Left lung (tissue), 4 donors: ENCODE measurements at regions not wholly inside any gene's neighbourhood (a gene's known extent, or its start where the extent isn't known, plus 50 kb on each side); places are given as distances from the start of the nearest gene placed in this dataset.
A peak's percentile ranks its signal among the peaks of the same experiment; 100 is the strongest.

ENCODE experiments used
- ATAC-seq: fragments of 200-7000 bp; cut with Tn5 transposase; one replicate; pipeline ENCODE4 v1.9.1; 2020; ENCODE audit warnings: moderate library complexity
- DNase-seq, 4 donors: peaks; one replicate each; pipeline ENCODE4 v3.0.0-alpha.2; 2013 to 2020
- H3K27ac ChIP-seq, 2 donors: fragments of 200-600 bp; sonication (generic) in 1 of 2; one replicate each; pipeline versions ENCODE4 v1.5.0 to v1.8.0; 2020 to 2021
- H3K27me3 ChIP-seq, 2 donors: fragments of 200-600 bp; sonication (generic) in 1 of 2; one replicate each; pipeline versions ENCODE4 v1.5.0 to v1.8.0; 2020 to 2021
- H3K36me3 ChIP-seq, 2 donors: fragments of 200-600 bp; sonication (generic) in 1 of 2; one replicate each; pipeline versions ENCODE4 v1.5.0 to v1.8.0; 2020 to 2021
- H3K4me1 ChIP-seq, 2 donors: fragments of 200-600 bp; one replicate each; pipeline ENCODE4 v1.8.0; 2021
- H3K4me3 ChIP-seq, 2 donors: fragments of 200-600 bp; sonication (generic) in 1 of 2; one replicate each; pipeline versions ENCODE4 v1.5.0 to v1.8.0; 2020 to 2021; ENCODE audit warnings: mild to moderate bottlenecking in 1 of 2
- H3K9me3 ChIP-seq, 2 donors: fragments of 200-600 bp; sonication (generic) in 1 of 2; one replicate each; pipeline versions ENCODE4 v1.5.0 to v1.8.0; 2020 to 2021
- intact Hi-C, 2 donors: fragments of 100-400 bp; cut with DNase I; formaldehyde crosslinking; loops; one replicate each; pipeline versions ENCODE4 v1.11.2 to v1.14.2; 2022
- TF ChIP-seq, protein P1 (sequence below), 2 donors: fragments of 200-600 bp; sonication (generic) in 1 of 2; IDR thresholded peaks; one replicate each; pipeline versions ENCODE4 v1.5.0 to v1.8.0; 2021; ENCODE audit warnings: antibody characterized with exemption in 2 of 2
- donor health status: DM: no; HTN: yes; CAD: no.
- donor health status: DM: no; HTN: no; CAD: no.

DNA sequence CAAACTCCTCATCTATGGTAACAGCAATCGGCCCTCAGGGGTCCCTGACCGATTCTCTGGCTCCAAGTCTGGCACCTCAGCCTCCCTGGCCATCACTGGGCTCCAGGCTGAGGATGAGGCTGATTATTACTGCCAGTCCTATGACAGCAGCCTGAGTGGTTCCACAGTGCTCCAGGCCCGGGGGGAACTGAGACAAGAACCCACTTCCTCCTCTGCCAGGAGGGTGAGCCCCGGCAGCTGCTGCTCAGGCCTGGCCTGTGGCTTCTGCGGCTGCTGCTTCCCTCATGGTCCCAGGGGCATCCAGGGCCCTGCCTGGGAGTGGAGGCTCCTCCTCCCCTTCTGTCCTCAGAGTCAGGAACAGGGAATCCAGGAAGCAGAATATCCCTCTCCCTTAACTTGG is 98.4 kb downstream of the ZNF280B start:
- ATAC-seq (peak; percentile 49), DNase-seq (peak in 1 of 4 donors; percentile 78)
- intact Hi-C loops, result no loop called here

DNA sequence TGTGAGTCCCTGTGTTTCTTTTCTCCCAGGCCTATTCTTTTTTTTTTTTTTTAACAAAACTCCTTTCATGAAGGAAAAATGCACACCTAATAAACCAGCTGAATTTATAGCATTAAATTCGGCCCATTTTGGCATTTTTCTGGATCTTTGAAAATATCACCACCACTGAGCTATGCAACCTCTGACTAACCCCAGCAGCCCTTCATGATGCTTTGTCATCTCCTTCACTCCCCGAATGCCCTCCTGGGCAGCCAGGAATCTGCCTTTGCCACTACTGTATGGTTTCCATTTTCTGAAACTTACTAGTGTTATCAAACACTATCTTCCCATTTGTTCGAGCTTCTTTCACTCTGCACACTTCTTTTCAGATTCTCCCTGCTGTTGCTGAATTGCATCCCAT is 97.9 kb downstream of the ZNF280B start:
- ATAC-seq, result no peak
- intact Hi-C loops, result no loop called here
- peaks cover 0 to 36% of the 10 kb centered on the region in 2 donors for H3K27me3 ChIP-seq

More for the DNA sequence above, 98.4 kb downstream of the ZNF280B start:
- Histone ChIP-seq H3K4me3 (no peak overlapping the region), H3K36me3 (no peaks in the 10 kb centered on the region), H3K27me3 (peaks cover 0 to 31% of the 10 kb centered on the region in 2 donors), H3K9me3 (no peaks in the 10 kb centered on the region), H3K27ac (no peak overlapping the region), H3K4me1 (no peaks in the 10 kb centered on the region)
- TF ChIP-seq, protein P1, sequence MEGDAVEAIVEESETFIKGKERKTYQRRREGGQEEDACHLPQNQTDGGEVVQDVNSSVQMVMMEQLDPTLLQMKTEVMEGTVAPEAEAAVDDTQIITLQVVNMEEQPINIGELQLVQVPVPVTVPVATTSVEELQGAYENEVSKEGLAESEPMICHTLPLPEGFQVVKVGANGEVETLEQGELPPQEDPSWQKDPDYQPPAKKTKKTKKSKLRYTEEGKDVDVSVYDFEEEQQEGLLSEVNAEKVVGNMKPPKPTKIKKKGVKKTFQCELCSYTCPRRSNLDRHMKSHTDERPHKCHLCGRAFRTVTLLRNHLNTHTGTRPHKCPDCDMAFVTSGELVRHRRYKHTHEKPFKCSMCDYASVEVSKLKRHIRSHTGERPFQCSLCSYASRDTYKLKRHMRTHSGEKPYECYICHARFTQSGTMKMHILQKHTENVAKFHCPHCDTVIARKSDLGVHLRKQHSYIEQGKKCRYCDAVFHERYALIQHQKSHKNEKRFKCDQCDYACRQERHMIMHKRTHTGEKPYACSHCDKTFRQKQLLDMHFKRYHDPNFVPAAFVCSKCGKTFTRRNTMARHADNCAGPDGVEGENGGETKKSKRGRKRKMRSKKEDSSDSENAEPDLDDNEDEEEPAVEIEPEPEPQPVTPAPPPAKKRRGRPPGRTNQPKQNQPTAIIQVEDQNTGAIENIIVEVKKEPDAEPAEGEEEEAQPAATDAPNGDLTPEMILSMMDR (IDR thresholded peaks at IDR 0.05), result no peak

DNA sequence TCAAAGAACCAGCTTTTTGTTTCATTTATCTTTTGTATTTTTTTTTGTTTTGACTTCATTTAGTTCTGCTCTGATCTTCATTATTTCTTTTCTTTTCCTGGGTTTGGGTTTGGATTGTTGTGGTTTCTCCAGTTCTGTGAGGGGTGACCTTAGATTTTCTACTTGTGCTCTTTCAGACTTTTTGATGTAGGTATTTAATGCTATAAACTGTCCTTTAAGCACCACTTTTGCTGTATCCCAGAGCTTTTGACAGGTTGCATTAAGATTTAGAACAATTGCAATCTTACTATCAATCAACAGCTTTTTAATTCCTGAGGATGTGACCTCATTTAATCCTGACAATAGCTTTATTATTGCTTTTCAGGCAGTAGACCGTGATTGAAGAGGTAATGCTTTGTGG is 94.3 kb downstream of the ZNF280B start:
- DNase-seq (no peak), ATAC-seq (no peak)
- no peak overlapping the region for H3K4me3 ChIP-seq
- TF ChIP-seq, protein P1 (IDR thresholded peaks at IDR 0.05), result no peak
- H3K27ac ChIP-seq, result no peak overlapping the region
- intact Hi-C loops, result no loop called here
- peaks cover 0 to 61% of the 10 kb centered on the region in 2 donors for H3K27me3 ChIP-seq
- H3K4me1 ChIP-seq, result no peaks in the 10 kb centered on the region
- H3K36me3 ChIP-seq, result no peaks in the 10 kb centered on the region
- H3K9me3 ChIP-seq, result no peaks in the 10 kb centered on the region

More for the DNA sequence above, 97.9 kb downstream of the ZNF280B start:
- H3K36me3 ChIP-seq, result no peaks in the 10 kb centered on the region
- TF ChIP-seq, protein P1 (IDR thresholded peaks at IDR 0.05), result no peak
- no peaks in the 10 kb centered on the region for H3K9me3 ChIP-seq
- no peak overlapping the region for H3K4me3 ChIP-seq
- no peak for DNase-seq
- no peak overlapping the region for H3K27ac ChIP-seq
- H3K4me1 ChIP-seq, result no peaks in the 10 kb centered on the region

GRCh38 chr22:22417495-22418162 is 90.9 kb downstream of the ZNF280B start:
- TF ChIP-seq, protein P1 (IDR thresholded peaks at IDR 0.05), result no peak
- Histone ChIP-seq H3K27ac (no peak overlapping the region), H3K4me3 (no peak overlapping the region), H3K9me3 (no peaks in the 10 kb centered on the region), H3K27me3 (peaks cover 0 to 73% of the 10 kb centered on the region in 2 donors), H3K36me3 (no peaks in the 10 kb centered on the region), H3K4me1 (no peaks in the 10 kb centered on the region)
- intact Hi-C loops, result no loop called here
- no peak for DNase-seq
- no peak for ATAC-seq

DNA sequence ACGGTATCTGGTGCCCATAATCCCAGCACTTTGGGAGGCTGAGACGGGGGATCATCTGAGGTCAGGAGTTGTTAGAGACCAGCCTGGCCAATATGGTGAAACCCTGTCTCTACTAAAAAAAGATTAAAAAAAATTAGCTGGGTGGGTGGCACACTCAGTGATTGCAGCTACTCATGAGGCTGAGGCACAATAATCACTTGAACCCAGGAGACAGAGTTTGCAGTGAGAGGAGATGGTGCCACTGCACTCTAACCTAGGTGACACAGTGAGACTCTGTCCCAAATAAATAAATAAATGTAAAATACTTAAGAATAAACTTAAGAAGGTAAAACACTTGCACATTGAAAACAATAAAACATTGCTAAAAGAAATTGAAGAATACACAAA is 90.4 kb downstream of the ZNF280B start:
- Histone ChIP-seq H3K27ac (no peak overlapping the region), H3K4me3 (no peak overlapping the region), H3K27me3 (peaks cover 0 to 71% of the 10 kb centered on the region in 2 donors), H3K9me3 (no peaks in the 10 kb centered on the region), H3K4me1 (no peaks in the 10 kb centered on the region), H3K36me3 (no peaks in the 10 kb centered on the region)
- TF ChIP-seq, protein P1 (IDR thresholded peaks at IDR 0.05), result no peak
- DNase-seq (no peak), ATAC-seq (no peak)
- intact Hi-C loops, result no loop called here
